ENCODE measurements at regions not wholly inside any gene's neighbourhood (a gene's known extent, or its start where the extent isn't known, plus 50 kb on each side); places are given as distances from the start of the nearest gene placed in this dataset.

DNA sequence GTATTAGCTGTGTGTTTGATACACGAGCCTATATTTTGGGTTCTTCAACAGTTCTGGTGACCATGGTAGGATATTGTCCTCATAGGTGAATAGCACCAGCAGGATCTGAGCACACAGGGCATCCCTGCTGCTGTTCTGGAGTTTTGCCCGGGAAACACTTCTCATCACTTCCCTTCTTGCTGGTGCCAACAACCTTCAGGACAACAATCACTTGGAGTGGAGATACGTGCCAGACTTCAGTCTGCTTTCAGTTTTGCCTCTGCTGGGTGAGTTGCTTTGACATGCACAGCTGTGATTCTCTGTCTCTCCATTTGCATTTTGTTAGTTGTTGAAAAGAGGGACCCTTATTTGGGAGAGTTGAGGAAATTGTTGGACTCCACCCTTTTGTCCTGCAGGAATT lies 1347.2 kb upstream of the DDX18 start:
- H3K27me3 ChIP-seq (ENCODE audit: insufficient read depth, low read length): no peaks in the 10 kb centered on the region

DNA sequence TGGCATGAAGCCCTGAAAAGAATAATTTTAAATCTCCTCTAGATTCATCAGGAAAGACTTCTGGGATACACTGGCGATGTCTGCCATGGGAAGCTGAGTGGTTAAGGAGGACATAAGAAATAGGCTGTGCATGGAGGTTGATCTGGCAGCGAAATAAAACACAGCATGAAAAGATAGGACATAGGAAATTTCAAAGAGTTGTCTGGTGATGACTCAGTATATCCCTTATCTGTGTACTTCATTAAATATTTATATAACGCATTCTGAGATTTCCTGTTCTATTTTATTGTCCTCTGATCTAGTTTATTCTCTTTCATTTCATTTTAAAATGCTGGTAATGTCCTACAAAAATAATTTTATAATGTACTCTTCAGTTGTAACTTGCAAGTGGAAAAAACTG lies 1337.3 kb upstream of the DDX18 start:
- Histone ChIP-seq H3K4me3 (ENCODE audit: low read depth, low read length) (no peak overlapping the region), H4K91ac (ENCODE audit: low read depth, low read length) (no peak overlapping the region), H4K12ac (ENCODE audit: low read depth, low read length) (no peak overlapping the region), H3K27ac (ENCODE audit: low read depth, low read length) (no peak overlapping the region), H3K36me3 (ENCODE audit: control insufficient read depth in 1 of 2, insufficient read depth in 2 of 2, low read length in 2 of 2) (no peaks in the 10 kb centered on the region), H3K4me2 (ENCODE audit: low read length) (no peak overlapping the region), H3K79me2 (ENCODE audit: control insufficient read depth, insufficient read depth, low read length, poor library complexity) (no peaks in the 10 kb centered on the region), H3K9me3 (ENCODE audit: insufficient read depth, low read depth, low read length) (no peaks in the 10 kb centered on the region), H3K4me1 (ENCODE audit: control insufficient read depth in 1 of 2, insufficient read depth in 2 of 2, low read length in 2 of 2) (no peaks in the 10 kb centered on the region), H2BK5ac (ENCODE audit: low read depth, low read length, poor library complexity) (no peak overlapping the region), H3K14ac (ENCODE audit: low read length) (no peak overlapping the region), H2BK120ac (ENCODE audit: insufficient read depth, low read length, poor library complexity) (no peak overlapping the region), H3K9ac (ENCODE audit: low read length) (no peak overlapping the region), H2AFZ (ENCODE audit: insufficient read depth, low read length, poor library complexity) (no peak overlapping the region), H3K23ac (ENCODE audit: low read length) (no peak overlapping the region), H3K79me1 (ENCODE audit: low read length) (no peaks in the 10 kb centered on the region), H3K4ac (ENCODE audit: low read depth, low read length) (no peak overlapping the region), H2BK12ac (ENCODE audit: low read length) (no peak overlapping the region), H4K8ac (ENCODE audit: low read depth, low read length) (no peak overlapping the region), H3K27me3 (ENCODE audit: insufficient read depth, low read length) (no peaks in the 10 kb centered on the region), H3K18ac (ENCODE audit: low read length) (no peak overlapping the region), H2AK5ac (ENCODE audit: low read length) (no peak overlapping the region)
- no CpG with 5 or more reads among the region's 3 CpGs for WGBS (ENCODE audit: extremely low coverage, insufficient coverage, insufficient read length)
- no peak for DNase-seq

More for the DNA sequence above, 1347.2 kb upstream of the DDX18 start:
- Histone ChIP-seq H3K18ac (ENCODE audit: low read length) (no peak overlapping the region), H4K91ac (ENCODE audit: low read depth, low read length) (no peak overlapping the region), H3K4ac (ENCODE audit: low read depth, low read length) (no peak overlapping the region), H2AFZ (ENCODE audit: insufficient read depth, low read length, poor library complexity) (no peak overlapping the region), H3K4me1 (ENCODE audit: control insufficient read depth in 1 of 2, insufficient read depth in 2 of 2, low read length in 2 of 2) (no peaks in the 10 kb centered on the region), H2BK120ac (ENCODE audit: insufficient read depth, low read length, poor library complexity) (no peak overlapping the region), H3K9ac (ENCODE audit: low read length) (no peak overlapping the region), H3K27ac (ENCODE audit: low read depth, low read length) (no peak overlapping the region), H4K8ac (ENCODE audit: low read depth, low read length) (no peak overlapping the region), H4K12ac (ENCODE audit: low read depth, low read length) (no peak overlapping the region), H2BK5ac (ENCODE audit: low read depth, low read length, poor library complexity) (no peak overlapping the region), H3K23ac (ENCODE audit: low read length) (no peak overlapping the region), H3K79me2 (ENCODE audit: control insufficient read depth, insufficient read depth, low read length, poor library complexity) (no peaks in the 10 kb centered on the region), H3K9me3 (ENCODE audit: insufficient read depth, low read depth, low read length) (peaks cover 2% of the 10 kb centered on the region), H3K4me3 (ENCODE audit: low read depth, low read length) (no peak overlapping the region), H2AK5ac (ENCODE audit: low read length) (no peak overlapping the region), H3K4me2 (ENCODE audit: low read length) (no peak overlapping the region), H3K36me3 (ENCODE audit: control insufficient read depth in 1 of 2, insufficient read depth in 2 of 2, low read length in 2 of 2) (no peaks in the 10 kb centered on the region), H3K79me1 (ENCODE audit: low read length) (no peaks in the 10 kb centered on the region), H3K14ac (ENCODE audit: low read length) (no peak overlapping the region), H2BK12ac (ENCODE audit: low read length) (no peak overlapping the region)
- no CpG with 5 or more reads among the region's 3 CpGs for WGBS (ENCODE audit: extremely low coverage, insufficient coverage, insufficient read length)
- no peak for DNase-seq

DNA sequence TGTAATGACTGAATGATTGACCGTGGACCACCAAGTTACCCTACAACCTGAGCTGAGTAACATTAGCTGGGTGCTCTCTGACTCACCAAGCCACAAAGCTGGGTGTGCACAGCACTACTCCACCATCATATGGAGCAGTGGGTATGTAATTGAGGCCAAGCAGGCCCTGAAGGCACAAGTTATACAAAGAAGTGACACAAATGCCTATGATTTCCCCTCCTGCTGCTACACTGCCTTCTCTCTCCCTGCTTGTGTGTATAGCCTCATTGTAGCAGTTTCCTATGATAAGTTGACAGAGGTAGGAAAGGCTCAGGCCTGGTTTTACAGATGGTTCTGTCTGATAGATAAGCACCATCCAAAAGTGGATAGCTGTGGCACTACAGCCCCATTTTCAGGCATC lies 1327.2 kb upstream of the DDX18 start:
- H2AFZ ChIP-seq (ENCODE audit: insufficient read depth, low read length, poor library complexity): no peak overlapping the region
- DNase-seq: no peak

DNA sequence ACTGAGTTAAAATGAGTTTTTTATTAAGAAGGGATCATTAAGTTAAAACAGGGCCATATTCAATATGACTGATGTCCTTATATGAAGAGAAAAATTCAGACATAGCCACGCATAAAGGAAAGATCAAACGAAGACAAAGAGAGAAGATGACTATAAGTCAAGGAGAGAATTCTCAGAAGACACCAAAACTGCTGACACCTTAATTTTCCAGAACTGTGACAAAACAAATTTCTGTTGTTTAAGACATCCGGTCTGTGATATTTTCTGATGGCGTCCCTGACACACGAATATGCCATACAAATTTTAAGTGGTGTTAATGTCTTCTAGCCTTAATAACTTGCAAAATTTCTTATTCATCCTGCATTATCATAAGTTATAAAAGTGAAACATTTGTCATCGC lies 1325.2 kb upstream of the DDX18 start:
- WGBS (ENCODE audit: extremely low coverage, insufficient coverage, insufficient read length): no CpG with 5 or more reads among the region's 6 CpGs
- no peak overlapping the region for H3K4ac ChIP-seq (ENCODE audit: low read depth, low read length)
- H3K9me3 ChIP-seq (ENCODE audit: insufficient read depth, low read depth, low read length): peaks cover 4% of the 10 kb centered on the region
- H3K23ac ChIP-seq (ENCODE audit: low read length): no peak overlapping the region
- peaks cover 3% of the 10 kb centered on the region in 2 experiments for H3K4me1 ChIP-seq (ENCODE audit: control insufficient read depth in 1 of 2, insufficient read depth in 2 of 2, low read length in 2 of 2)
- H2BK120ac ChIP-seq (ENCODE audit: insufficient read depth, low read length, poor library complexity): no peak overlapping the region
- H2AK5ac ChIP-seq (ENCODE audit: low read length): no peak overlapping the region
- no peak overlapping the region for H3K4me2 ChIP-seq (ENCODE audit: low read length)
- H2BK12ac ChIP-seq (ENCODE audit: low read length): no peak overlapping the region
- no peaks in the 10 kb centered on the region for H3K79me2 ChIP-seq (ENCODE audit: control insufficient read depth, insufficient read depth, low read length, poor library complexity)
- H3K9ac ChIP-seq (ENCODE audit: low read length): no peak overlapping the region
- H2AFZ ChIP-seq (ENCODE audit: insufficient read depth, low read length, poor library complexity): no peak overlapping the region
- peaks cover 3% of the 10 kb centered on the region for H3K79me1 ChIP-seq (ENCODE audit: low read length)
- no peak overlapping the region for H3K4me3 ChIP-seq (ENCODE audit: low read depth, low read length)
- no peak overlapping the region for H4K8ac ChIP-seq (ENCODE audit: low read depth, low read length)
- no peaks in the 10 kb centered on the region for H3K27me3 ChIP-seq (ENCODE audit: insufficient read depth, low read length)
- H3K18ac ChIP-seq (ENCODE audit: low read length): no peak overlapping the region
- no peak overlapping the region for H4K12ac ChIP-seq (ENCODE audit: low read depth, low read length)
- no peaks in the 10 kb centered on the region for H3K36me3 ChIP-seq (ENCODE audit: control insufficient read depth in 1 of 2, insufficient read depth in 2 of 2, low read length in 2 of 2)
- no peak overlapping the region for H3K14ac ChIP-seq (ENCODE audit: low read length)
- no peak overlapping the region for H2BK5ac ChIP-seq (ENCODE audit: low read depth, low read length, poor library complexity)
- DNase-seq: no peak
- H4K91ac ChIP-seq (ENCODE audit: low read depth, low read length): no peak overlapping the region
- H3K27ac ChIP-seq (ENCODE audit: low read depth, low read length): no peak overlapping the region

More for the DNA sequence above, 1327.2 kb upstream of the DDX18 start:
- Histone ChIP-seq H3K79me2 (ENCODE audit: control insufficient read depth, insufficient read depth, low read length, poor library complexity) (no peaks in the 10 kb centered on the region), H2AK5ac (ENCODE audit: low read length) (no peak overlapping the region), H3K27me3 (ENCODE audit: insufficient read depth, low read length) (no peaks in the 10 kb centered on the region), H4K12ac (ENCODE audit: low read depth, low read length) (no peak overlapping the region), H3K9me3 (ENCODE audit: insufficient read depth, low read depth, low read length) (peaks cover 4% of the 10 kb centered on the region), H4K91ac (ENCODE audit: low read depth, low read length) (no peak overlapping the region), H3K4me1 (ENCODE audit: control insufficient read depth in 1 of 2, insufficient read depth in 2 of 2, low read length in 2 of 2) (peaks cover 3% of the 10 kb centered on the region in 2 experiments), H3K79me1 (ENCODE audit: low read length) (peaks cover 3% of the 10 kb centered on the region), H3K14ac (ENCODE audit: low read length) (no peak overlapping the region), H2BK12ac (ENCODE audit: low read length) (no peak overlapping the region), H3K36me3 (ENCODE audit: control insufficient read depth in 1 of 2, insufficient read depth in 2 of 2, low read length in 2 of 2) (no peaks in the 10 kb centered on the region), H2BK120ac (ENCODE audit: insufficient read depth, low read length, poor library complexity) (no peak overlapping the region), H3K9ac (ENCODE audit: low read length) (no peak overlapping the region), H4K8ac (ENCODE audit: low read depth, low read length) (no peak overlapping the region), H3K23ac (ENCODE audit: low read length) (no peak overlapping the region), H2BK5ac (ENCODE audit: low read depth, low read length, poor library complexity) (no peak overlapping the region), H3K4ac (ENCODE audit: low read depth, low read length) (no peak overlapping the region), H3K18ac (ENCODE audit: low read length) (no peak overlapping the region), H3K4me2 (ENCODE audit: low read length) (no peak overlapping the region), H3K4me3 (ENCODE audit: low read depth, low read length) (no peak overlapping the region), H3K27ac (ENCODE audit: low read depth, low read length) (no peak overlapping the region)
- no CpG with 5 or more reads among the region's 1 CpG for WGBS (ENCODE audit: extremely low coverage, insufficient coverage, insufficient read length)

All from trophoblast cell (in vitro differentiated cells and primary cell).